ENCODE measurements at regions not wholly inside any gene's neighbourhood (a gene's known extent, or its start where the extent isn't known, plus 50 kb on each side); places are given as distances from the start of the nearest gene placed in this dataset.

DNA sequence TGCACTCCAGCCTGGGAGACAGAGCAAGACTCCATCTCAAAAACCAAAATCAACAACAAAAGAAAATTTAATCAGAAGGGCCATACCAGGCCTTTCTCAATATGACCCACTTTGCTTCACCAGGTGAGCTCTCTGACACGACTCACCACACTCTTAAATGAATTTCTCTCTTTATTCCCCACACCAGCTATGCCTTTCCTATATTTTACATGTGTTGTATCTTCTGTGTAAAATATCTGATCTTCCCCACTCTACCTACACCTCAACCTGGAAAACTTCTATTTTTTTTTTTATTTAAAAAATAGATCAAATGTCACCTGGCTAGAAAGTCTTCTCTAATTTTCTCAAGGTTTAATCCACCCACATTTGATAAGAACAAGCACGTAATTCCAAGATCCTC is 77.6 kb upstream of the SLC39A8 start:
- Histone ChIP-seq H3K9me3 (ENCODE audit: control insufficient read depth, insufficient read depth, low read length) (no peaks in the 10 kb centered on the region), H3K4me3 (ENCODE audit: low read depth, low read length) (no peak overlapping the region), H3K27me3 (ENCODE audit: control insufficient read depth, insufficient read depth, low read length) (no peaks in the 10 kb centered on the region), H3K27ac (ENCODE audit: low read depth, low read length) (no peak overlapping the region)
- POLR2A ChIA-PET: no interaction called here
- no peak for TF ChIP-seq CTCF (IDR thresholded peaks at IDR 0.05; ENCODE audit: low read depth, low read length)
- no peak for DNase-seq (ENCODE audit: low read depth, low spot score)
- CTCF ChIA-PET: no interaction called here

DNA sequence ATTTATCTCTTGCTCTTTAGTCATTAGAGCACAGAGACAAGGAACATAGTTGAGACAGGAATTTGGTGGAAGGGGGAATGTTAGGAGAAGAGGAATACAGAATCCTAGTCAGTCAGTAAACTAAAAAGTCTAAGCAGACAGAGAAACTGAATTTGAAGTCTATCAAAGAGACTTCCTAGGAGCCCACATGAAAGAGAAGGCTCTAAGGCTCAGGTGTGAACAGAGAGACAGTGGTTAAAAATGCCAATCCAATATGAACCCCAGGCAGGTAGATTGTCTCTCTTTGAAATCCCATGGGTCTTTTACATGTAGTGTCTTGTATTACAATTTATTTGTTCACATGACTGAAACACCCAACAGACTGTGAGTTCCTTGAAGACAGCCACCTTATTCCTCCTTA is 77.8 kb upstream of the NFKB1 start:
- CTCF ChIA-PET: no interaction called here
- no peak for DNase-seq (ENCODE audit: low read depth, low spot score)
- no peak overlapping the region for H3K27ac ChIP-seq (ENCODE audit: low read depth, low read length)
- POLR2A ChIA-PET: no interaction called here
- no peaks in the 10 kb centered on the region for H3K27me3 ChIP-seq (ENCODE audit: control insufficient read depth, insufficient read depth, low read length)
- no peak for TF ChIP-seq CTCF (IDR thresholded peaks at IDR 0.05; ENCODE audit: low read depth, low read length)
- H3K4me3 ChIP-seq (ENCODE audit: low read depth, low read length): no peak overlapping the region
- no peaks in the 10 kb centered on the region for H3K9me3 ChIP-seq (ENCODE audit: control insufficient read depth, insufficient read depth, low read length)

- no peak overlapping the region for H3K4me3 ChIP-seq (ENCODE audit: low read depth, low read length)
- H3K27me3 ChIP-seq (ENCODE audit: control insufficient read depth, insufficient read depth, low read length): no peaks in the 10 kb centered on the region
- no peaks in the 10 kb centered on the region for H3K9me3 ChIP-seq (ENCODE audit: control insufficient read depth, insufficient read depth, low read length)
- DNase-seq (ENCODE audit: low read depth, low spot score): no peak
- H3K27ac ChIP-seq (ENCODE audit: low read depth, low read length): no peak overlapping the region
- CTCF ChIA-PET: no interaction called here
- POLR2A ChIA-PET: no interaction called here
- TF ChIP-seq CTCF (IDR thresholded peaks at IDR 0.05; ENCODE audit: low read depth, low read length): no peak
These were observed 73.7 kb upstream of the NFKB1 start for GRCh38 chr4:102427371-102427998.

DNA sequence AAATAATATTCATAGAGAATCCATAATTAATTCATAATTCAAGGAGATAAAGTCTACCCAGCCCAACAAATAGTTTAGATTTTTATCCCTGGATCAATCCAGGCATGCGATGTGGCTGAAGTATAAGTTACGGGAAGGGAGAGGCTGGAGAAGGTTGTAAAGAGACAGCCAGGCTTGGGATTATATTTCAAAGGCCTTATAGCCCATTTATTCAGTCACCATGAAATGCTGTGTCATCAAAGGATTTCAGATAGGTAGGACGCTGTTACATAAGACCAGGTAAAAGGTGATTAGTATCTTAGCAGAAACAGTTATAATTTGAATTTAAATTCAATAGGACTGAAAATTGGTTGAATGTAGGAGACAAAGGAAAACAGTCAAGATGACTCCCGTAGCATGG is 73.0 kb upstream of the NFKB1 start:
- Histone ChIP-seq H3K27ac (ENCODE audit: low read depth, low read length) (no peak overlapping the region), H3K4me3 (ENCODE audit: low read depth, low read length) (no peak overlapping the region), H3K27me3 (ENCODE audit: control insufficient read depth, insufficient read depth, low read length) (no peaks in the 10 kb centered on the region), H3K9me3 (ENCODE audit: control insufficient read depth, insufficient read depth, low read length) (no peaks in the 10 kb centered on the region)
- no peak for TF ChIP-seq CTCF (IDR thresholded peaks at IDR 0.05; ENCODE audit: low read depth, low read length)
- DNase-seq (ENCODE audit: low read depth, low spot score): no peak
- POLR2A ChIA-PET: no interaction called here
- CTCF ChIA-PET: interaction anchor here (1.4 kb wide), 1 partner anchor 664 kb away, joined by 9 read pairs; no protein-coding TSS in a partner anchor

GRCh38 chr4:102429553-102429952 is 71.6 kb upstream of the NFKB1 start:
- TF ChIP-seq CTCF (IDR thresholded peaks at IDR 0.05; ENCODE audit: low read depth, low read length): no peak
- H3K9me3 ChIP-seq (ENCODE audit: control insufficient read depth, insufficient read depth, low read length): no peaks in the 10 kb centered on the region
- no peak overlapping the region for H3K27ac ChIP-seq (ENCODE audit: low read depth, low read length)
- DNase-seq (ENCODE audit: low read depth, low spot score): no peak
- no peak overlapping the region for H3K4me3 ChIP-seq (ENCODE audit: low read depth, low read length)
- ChIA-PET POLR2A (no interaction called here), CTCF (interaction anchor here (0.7 to 1.8 kb wide), 10 partner anchors 24 to 662 kb away, joined by 3 to 7 read pairs (median 4); no protein-coding TSS in a partner anchor)
- H3K27me3 ChIP-seq (ENCODE audit: control insufficient read depth, insufficient read depth, low read length): no peaks in the 10 kb centered on the region

Data from AG04450 (cell line).